ENCODE measurements at regions not wholly inside any gene's neighbourhood (a gene's known extent, or its start where the extent isn't known, plus 50 kb on each side); places are given as distances from the start of the nearest gene placed in this dataset.
"Not testable (repeated sequence)": the region's sequence is repeated elsewhere in the genome, so short reads cannot be mapped to it uniquely, and the experiment has no call there.

- no peak for DNase-seq
Observed at GRCh38 chr10:28733245-28733644, 55.9 kb downstream of the BAMBI start.

DNA sequence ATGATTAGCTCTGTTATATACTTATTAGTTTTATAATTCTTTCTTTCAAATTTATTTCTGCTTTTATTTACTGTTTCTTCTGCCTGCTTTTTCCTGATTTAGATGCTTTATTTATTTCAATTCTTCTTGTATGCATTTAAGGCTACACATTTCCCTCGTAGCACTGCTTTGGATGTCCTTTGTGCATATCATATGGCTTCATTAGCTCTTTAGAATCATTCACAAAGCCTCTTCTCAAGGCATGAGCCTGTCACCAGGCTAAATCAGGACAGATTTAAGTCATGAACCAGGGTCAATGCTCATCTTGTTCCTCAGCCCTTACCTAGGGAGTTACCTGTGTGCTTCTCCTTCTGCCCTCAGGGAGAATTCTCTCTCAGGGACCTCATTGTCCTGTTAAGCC is 56.3 kb downstream of the BAMBI start:
- no peak for DNase-seq

GRCh38 chr10:28734938-28735759 is 57.8 kb downstream of the BAMBI start:
- no peak for DNase-seq

GRCh38 chr10:28737096-28737495 is 59.8 kb downstream of the BAMBI start:
- no peak for DNase-seq

- DNase-seq: no peak
Observed at GRCh38 chr10:28738200-28738599, 60.9 kb downstream of the BAMBI start.

- no peak for DNase-seq
Observed at GRCh38 chr10:28743576-28743975, 66.3 kb downstream of the BAMBI start.

DNA sequence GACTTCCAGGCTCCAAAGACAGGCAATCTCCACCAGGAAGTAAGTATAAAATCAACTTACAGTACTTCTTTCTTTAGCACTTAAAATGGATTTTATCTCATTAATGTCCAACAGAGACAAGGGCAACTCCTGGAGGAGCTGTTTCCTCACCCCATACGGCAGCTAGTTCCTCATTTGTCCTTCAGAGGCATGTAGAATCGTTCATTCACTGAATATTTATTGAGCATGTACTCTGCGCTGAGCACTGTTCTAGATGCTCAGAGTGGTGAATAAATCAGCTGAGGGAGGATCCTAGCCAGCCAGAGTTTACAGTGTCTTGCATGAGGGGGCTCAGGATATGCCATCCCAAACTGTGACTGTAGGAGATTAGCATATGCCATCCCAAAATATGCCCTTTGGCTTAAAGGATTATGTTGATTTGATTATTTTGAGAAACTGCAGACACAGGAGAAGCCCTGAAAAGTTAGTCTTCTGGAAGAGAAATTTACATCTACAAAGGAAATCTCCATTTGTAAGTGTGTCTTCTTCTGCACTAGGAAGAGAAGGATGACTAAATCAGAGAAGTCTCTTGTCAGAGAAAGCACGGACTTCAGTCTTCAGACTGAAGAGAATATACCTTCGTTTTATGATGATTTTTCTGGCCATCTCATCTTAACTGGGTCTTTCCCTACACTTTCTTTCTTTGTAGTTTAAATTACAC is 66.9 kb downstream of the BAMBI start:
- DNase-seq: no peak

DNA sequence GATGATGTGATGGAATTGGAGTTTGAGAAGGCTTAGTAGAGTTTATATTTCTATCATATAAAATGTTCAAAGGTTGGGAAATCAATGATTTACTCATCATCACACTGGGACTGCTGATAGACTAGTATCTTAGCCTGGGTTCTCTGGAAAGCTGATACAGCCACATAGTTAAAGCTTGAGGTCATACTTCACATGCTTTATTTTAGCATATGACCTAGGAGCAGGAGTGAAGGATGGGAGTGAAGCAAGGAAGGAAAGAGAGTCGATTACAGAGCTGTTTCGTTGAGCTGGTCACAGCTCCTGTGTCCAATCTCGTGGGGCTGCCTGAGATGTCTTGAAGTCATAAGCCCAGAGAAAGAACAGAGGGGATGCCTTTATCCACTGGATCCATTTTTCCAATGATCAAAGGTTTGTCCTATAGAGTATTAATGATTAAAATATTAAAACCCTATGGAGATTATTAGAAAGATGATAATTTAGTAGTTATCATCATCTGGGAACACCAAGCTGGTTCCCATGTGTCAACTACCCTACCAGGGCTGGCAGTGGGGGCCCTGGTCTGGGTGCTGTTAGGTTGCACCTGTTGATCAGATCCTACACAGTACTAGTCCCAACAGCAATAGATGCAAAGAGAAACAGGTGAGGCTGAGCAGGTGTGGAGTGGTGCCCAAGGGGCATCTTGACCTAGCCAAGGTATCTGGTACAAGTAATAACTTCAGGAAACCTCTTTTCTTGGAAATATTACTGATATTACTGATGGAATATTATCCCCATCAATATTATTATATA is 77.8 kb downstream of the BAMBI start:
- DNase-seq: no peak

- no peak for DNase-seq
Observed at GRCh38 chr10:28761084-28761846, 83.9 kb downstream of the BAMBI start.

DNA sequence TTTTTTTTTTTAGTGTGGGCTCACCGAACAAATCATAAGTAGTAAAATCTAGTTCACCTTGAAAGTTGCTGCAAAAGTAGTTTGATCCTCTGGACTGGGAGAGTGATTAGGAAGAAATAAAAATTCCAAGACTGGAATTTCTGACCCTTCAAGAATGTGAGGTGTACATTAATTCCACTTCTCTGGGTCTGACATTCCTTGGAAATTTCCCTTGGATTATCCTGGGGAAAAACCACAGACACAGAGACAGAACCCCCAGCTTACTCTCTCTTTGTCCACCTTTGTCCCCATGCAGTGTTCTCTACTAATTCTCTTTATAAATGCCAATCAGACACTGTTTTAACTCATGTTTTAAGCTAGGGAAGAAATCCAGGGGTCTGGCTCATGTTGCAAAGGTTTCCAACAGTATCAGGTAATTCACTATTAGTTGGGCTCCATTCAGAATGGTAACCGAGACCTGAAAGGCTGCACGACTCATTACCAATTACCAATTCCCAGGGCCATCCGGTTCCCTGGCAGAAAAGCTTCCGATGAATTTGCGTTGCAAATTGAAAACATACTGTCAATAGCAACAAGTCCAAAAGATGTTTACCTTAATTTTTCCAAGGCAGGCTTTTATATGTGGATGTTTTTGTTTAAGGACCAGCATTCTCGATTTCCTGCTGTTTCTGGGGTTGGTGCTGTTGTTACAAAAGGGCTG is 86.3 kb downstream of the BAMBI start:
- no peak for DNase-seq

- no peak for DNase-seq
Observed at GRCh38 chr10:28765641-28766040, 88.3 kb downstream of the BAMBI start.

DNA sequence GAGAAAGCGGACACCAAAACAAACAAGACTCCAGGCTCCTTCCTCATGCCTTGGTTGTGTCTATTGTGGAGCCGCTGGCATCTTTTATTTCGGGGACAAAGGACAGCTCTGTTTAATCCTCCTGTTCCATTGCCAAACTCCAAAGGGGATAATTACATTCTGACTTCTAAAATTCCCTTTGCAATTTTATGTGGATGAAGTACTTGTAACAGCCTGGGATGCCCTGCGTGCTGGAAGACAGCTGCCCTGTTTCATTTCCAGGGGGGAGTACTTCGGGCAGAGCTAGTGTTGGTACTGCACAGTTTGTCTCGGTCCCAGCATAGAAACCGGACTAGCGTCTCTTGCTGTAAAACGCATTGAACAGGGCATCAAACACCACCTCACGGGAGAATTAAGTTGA is 90.9 kb downstream of the BAMBI start:
- no peak for DNase-seq

GRCh38 chr10:28769091-28769604 is 91.8 kb downstream of the BAMBI start:
- DNase-seq: no peak

DNA sequence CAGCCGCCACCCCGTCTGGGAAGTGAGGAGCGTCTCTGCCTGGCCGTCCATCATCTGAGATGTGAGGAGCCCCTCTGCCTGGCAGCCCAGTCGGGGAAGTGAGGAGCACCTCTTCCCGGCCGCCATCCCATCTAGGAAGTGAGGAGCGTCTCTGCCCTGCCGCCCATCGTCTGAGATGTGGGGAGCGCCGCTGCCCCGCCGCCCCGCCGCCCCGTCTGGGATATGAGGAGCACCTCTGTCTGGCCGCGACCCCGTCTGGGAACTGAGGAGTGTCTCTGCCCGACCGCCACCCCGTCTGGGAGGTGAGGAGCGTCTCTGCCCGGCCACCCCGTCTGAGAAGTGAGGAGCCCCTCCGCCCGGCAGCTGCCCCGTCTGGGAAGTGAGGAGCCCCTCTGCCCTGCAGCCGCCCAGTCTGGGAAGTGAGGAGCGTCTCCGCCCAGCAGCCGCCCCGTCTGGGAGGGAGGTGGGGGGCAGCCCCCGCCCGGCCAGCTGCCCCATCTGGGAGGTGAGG is 94.3 kb downstream of the BAMBI start:
- not testable (repeated sequence) for DNase-seq

- DNase-seq: no peak
Observed at GRCh38 chr10:28774051-28774995, 97.0 kb downstream of the BAMBI start.

DNA sequence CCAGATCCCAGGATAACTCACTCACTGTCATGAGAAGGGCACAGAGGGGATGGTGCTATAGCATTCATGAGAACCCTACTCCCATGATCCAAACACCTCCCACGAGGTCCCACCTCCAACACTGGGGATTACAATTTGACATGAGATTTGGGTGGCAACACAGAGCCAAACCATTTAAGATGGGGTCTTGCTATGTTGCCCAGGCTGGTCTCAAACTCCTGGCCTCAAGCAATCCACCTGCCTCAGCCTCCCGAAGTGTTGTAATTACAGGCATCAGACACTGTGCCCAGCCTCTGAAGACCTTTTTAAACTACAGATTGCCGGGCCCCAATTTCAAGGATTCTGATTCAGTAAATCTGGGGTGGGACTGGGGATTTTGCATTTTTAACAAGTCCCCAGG is 98.5 kb downstream of the BAMBI start:
- no peak for DNase-seq

DNA sequence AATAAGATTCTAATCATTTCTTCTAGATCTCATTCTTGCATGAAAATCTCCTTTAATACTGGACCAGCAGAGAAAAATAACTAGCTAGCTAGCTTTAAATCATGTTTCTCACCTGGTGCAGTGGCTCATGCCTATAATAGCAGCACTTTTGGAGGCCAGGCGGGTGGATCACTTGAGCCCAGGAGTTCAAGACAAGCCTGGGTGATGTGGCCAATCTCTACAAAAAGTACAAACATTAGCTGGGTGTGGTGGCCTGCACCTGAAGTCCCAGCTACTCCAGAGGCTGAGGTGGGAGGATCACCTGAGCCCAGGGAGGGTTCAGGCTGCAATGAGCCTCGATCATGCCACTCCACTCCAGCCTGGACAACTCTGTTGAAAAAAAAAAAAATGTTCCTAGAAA is 99.2 kb downstream of the BAMBI start:
- no peak for DNase-seq

- no peak for DNase-seq
Observed at GRCh38 chr10:28777911-28778310, 100.6 kb downstream of the BAMBI start.

DNA sequence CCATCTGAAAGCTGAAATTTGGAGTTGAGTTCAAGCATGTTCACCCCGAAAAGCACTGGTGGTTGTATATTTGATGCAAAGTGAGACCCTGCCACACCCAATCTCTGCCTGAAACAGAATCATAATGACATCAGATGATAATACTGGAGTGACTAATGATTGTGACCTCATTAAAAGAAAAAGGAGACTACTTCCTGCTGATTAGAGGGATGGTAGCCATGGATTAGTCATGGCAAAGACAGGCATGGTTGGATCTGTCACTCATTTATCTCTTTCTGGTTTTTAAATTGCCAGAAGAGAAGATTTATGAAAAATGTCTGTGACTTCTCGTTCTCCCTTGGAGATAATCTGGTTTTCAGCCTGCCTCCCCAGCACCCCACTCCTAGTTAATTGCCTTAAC is 101.2 kb downstream of the BAMBI start:
- DNase-seq: no peak

DNA sequence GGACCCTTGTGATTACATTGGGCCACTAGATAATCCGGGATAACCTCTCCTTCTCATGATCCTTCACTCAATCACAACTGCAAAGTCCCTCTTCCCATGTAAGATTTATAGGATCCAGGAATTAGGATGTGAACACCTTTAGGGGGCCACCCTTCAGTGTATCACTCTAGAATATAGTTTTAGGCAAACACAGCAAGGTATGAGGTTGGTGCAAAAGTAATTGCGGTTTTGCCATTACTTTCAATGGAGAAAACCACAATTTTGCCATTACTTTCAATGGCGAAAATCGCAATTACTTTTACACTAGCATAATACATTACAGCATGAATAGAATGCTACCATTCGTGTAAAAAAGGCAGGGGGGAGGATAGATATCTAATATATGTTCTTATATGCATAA is 104.0 kb downstream of the BAMBI start:
- no peak for DNase-seq

GRCh38 chr10:28783087-28783486 is 105.8 kb downstream of the BAMBI start:
- DNase-seq: no peak

All from CD4-positive, alpha-beta T cell treated with Interleukin-21 for 1 hour (primary cell).